ENCODE measurements at regions not wholly inside any gene's neighbourhood (a gene's known extent, or its start where the extent isn't known, plus 50 kb on each side); places are given as distances from the start of the nearest gene placed in this dataset.

- TF ChIP-seq CTCF (IDR thresholded peaks at IDR 0.05), result no peak
Observed at GRCh38 chr6:135606392-135606791, 108.9 kb upstream of the AHI1 start.

- TF ChIP-seq CTCF (IDR thresholded peaks at IDR 0.05), result no peak
Observed at GRCh38 chr6:135608031-135608430, 110.5 kb upstream of the AHI1 start.

GRCh38 chr6:135616655-135617054, 119.1 kb upstream of the AHI1 start:
- TF ChIP-seq CTCF (IDR thresholded peaks at IDR 0.05), result no peak

GRCh38 chr6:135617222-135617621, 119.7 kb upstream of the AHI1 start:
- TF ChIP-seq CTCF (IDR thresholded peaks at IDR 0.05), result no peak

- no peak for TF ChIP-seq CTCF (IDR thresholded peaks at IDR 0.05)
Observed at GRCh38 chr6:135622081-135622480, 124.5 kb upstream of the AHI1 start.

GRCh38 chr6:135623979-135624378, 126.4 kb upstream of the AHI1 start:
- TF ChIP-seq CTCF (IDR thresholded peaks at IDR 0.05), result no peak

GRCh38 chr6:135624402-135625295, 127.1 kb upstream of the AHI1 start:
- no peak for TF ChIP-seq CTCF (IDR thresholded peaks at IDR 0.05)

All from LNCAP (cell line).